C4-2B (cell line): ENCODE measurements at regions not wholly inside any gene's neighbourhood (a gene's known extent, or its start where the extent isn't known, plus 50 kb on each side); places are given as distances from the start of the nearest gene placed in this dataset.

Experiments used
- ZFX ChIP-seq: fragments of 450-650 bp; IDR thresholded peaks from 2 replicates; pipeline ENCODE4 v1.6.1; 2017
- TF ChIP-seq, protein P1 (sequence below): fragments of 450-650 bp; conservative IDR thresholded peaks from 2 replicates; pipeline ENCODE4 v1.5.1; 2017; ENCODE audit warnings: mild to moderate bottlenecking

DNA sequence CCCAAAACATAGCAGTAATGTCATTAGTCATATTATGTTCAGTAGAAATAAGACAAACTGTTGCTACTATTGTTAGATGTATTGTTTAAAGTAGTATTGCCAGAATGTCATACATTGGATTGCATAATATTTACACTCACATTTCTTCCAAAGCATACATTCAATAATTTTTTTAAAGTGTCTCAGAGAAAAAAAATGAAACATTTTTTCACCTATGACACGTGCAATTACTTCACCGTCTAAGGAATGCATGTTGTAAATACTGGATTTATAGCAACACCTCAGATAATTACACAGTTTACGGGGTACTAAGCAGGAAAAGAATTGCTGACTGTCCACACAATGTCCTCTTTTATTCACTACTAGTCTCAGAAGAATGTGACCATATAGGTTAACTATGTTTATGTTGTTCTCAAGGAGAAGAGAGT is 162.1 kb downstream of the PCDH18 start:
- TF ChIP-seq, protein P1, sequence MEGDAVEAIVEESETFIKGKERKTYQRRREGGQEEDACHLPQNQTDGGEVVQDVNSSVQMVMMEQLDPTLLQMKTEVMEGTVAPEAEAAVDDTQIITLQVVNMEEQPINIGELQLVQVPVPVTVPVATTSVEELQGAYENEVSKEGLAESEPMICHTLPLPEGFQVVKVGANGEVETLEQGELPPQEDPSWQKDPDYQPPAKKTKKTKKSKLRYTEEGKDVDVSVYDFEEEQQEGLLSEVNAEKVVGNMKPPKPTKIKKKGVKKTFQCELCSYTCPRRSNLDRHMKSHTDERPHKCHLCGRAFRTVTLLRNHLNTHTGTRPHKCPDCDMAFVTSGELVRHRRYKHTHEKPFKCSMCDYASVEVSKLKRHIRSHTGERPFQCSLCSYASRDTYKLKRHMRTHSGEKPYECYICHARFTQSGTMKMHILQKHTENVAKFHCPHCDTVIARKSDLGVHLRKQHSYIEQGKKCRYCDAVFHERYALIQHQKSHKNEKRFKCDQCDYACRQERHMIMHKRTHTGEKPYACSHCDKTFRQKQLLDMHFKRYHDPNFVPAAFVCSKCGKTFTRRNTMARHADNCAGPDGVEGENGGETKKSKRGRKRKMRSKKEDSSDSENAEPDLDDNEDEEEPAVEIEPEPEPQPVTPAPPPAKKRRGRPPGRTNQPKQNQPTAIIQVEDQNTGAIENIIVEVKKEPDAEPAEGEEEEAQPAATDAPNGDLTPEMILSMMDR, result no peak
- TF ChIP-seq ZFX, result no peak
